Activated CD8-positive, alpha-beta memory T cell treated with anti-CD3 and anti-CD28 coated beads, Interleukin-2, amount 50 U/mL, for 24 hours (primary cell): ENCODE measurements at regions not wholly inside any gene's neighbourhood (a gene's known extent, or its start where the extent isn't known, plus 50 kb on each side); places are given as distances from the start of the nearest gene placed in this dataset.
A peak's percentile ranks its signal among the peaks of the same experiment; 100 is the strongest.

ENCODE experiments used
- DNase-seq: peaks from one replicate; pipeline ENCODE4 v3.0.0-alpha.2; 2020; ENCODE audit errors: extremely low read depth

DNA sequence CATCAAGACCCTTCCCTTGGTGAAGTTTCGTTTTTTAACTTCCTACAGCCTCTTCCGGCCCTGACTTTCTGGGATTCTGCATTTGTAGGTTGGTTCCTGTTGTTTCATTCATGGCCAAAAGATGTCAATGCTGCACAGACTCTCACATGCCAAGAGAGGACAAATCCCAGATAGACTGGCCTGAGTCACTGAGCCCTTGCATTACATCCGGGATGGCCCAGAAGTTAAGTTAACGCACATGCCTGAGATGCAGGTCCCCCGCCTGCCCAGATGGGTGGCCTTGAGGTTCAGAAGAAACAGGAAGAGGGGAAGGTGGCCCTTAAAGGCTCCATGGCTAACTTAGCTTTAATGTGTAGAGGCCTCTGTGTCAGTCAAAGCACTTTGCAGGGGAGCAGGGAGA, 51.6 kb upstream of the SRGAP3 start:
- no peak for DNase-seq

- no peak for DNase-seq
Observed at GRCh38 chr3:9301798-9302197, 52.4 kb upstream of the SRGAP3 start.

- DNase-seq: peak; percentile 20
Observed at GRCh38 chr3:9302425-9303181, 53.2 kb upstream of the SRGAP3 start.

DNA sequence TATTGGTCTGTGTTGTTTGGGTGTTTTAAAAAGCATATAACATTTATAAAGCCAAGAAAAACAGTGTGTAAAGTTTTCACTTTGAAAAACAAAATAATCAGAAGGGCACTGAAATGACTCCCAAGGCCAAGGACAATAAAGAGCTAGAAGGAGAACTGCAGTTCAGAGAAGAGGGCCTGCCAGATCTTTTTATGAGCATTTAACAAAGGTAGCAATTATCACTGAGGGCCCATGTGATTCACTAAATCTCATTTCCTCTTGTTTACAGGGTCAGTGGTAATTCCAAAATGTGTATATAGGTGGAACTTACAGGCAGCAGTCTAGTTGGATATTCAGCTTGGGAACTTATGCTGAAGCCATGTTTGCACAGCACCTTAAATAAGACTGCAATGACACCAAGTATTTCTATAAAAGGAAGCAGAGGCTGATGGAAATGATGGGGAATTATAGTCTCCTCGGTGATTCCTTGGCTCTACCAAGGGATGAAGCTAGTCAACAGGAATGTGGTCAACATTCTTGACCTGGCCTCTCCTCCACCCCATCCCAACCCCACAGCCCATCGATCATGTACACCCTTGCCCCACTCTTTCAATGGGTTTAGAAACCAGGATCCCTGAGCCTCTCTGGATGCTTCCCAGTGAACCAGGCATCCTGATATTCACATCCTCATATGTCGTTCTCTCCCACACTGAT, 54.4 kb upstream of the THUMPD3 start:
- DNase-seq: no peak

DNA sequence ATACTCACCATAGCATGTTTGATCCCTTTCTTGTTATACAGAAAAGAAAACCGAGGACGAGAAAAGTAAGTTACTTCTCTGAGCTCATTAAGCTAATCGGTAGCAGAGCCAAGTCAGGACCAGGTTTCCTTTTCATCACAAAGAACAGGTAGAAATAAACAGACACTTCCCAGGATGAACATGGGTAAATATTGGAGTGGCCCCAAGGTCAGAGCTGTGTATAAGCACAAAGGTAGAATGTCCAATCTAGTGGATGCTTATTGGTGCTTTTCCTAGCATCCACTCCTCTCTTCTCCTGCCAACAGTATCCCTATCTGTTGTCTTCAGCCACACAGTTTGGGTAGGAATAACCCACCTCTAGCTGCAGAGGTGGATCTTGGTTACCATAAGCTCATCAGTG, 52.8 kb upstream of the THUMPD3 start:
- no peak for DNase-seq

DNA sequence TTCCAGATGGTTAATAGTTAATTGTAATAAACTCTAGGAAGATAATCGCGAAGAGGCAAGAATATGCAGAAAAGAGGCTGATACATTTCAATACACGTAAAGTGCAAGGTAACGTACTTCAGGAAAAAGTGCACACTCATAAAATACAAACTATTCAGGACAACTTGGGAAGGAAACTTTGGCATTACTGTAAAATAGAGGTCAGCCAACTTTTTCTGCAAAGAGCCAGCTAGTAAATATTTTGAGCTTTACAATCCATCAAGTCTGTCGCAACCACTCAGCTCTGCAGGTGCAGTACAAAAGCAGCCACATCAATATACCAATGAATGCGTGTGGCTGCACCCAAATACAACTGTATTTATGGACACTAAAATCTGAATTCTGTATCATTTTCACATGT, 51.6 kb upstream of the THUMPD3 start:
- DNase-seq: no peak
